Gastrocnemius medialis (tissue), 4 donors: ENCODE measurements at regions not wholly inside any gene's neighbourhood (a gene's known extent, or its start where the extent isn't known, plus 50 kb on each side); places are given as distances from the start of the nearest gene placed in this dataset.

Experiments
- CTCF ChIP-seq, 5 experiments: fragments of 450-650 bp in 3 of 5; fragments of 200-600 bp in 2 of 5; sonication (generic) in 2 of 5; IDR thresholded peaks in 4 of 5; conservative IDR thresholded peaks in 1 of 5; 1 replicate in 4 of 5; 2 replicates in 1 of 5; pipeline ENCODE4 v1.5.1; 2016 to 2019; ENCODE audit warnings: antibody characterized with exemption in 5 of 5, mild to moderate bottlenecking in 3 of 5, moderate library complexity in 3 of 5
- POLR2A ChIP-seq, 2 donors: fragments of 450-650 bp; IDR thresholded peaks; one replicate each; pipeline ENCODE4 v1.6.1; 2017; ENCODE audit warnings: antibody characterized with exemption in 2 of 2, mild to moderate bottlenecking in 2 of 2, moderate library complexity in 2 of 2

GRCh38 chr13:97702614-97703013 lies 250.9 kb upstream of the IPO5 start:
- no peak for TF ChIP-seq CTCF (IDR thresholded peaks at IDR 0.05 in 4 of 5, conservative IDR thresholded peaks at IDR 0.05 in 1 of 5)
- no peak for TF ChIP-seq POLR2A (IDR thresholded peaks at IDR 0.05)
